GM20000 (cell line): ENCODE measurements at regions not wholly inside any gene's neighbourhood (a gene's known extent, or its start where the extent isn't known, plus 50 kb on each side); places are given as distances from the start of the nearest gene placed in this dataset.

ENCODE experiments used
- DNase-seq: peaks from one replicate; pipeline ENCODE4 v3.0.0; 2012; ENCODE audit warnings: low spot score
- TF ChIP-seq, protein P1 (sequence below): IDR thresholded peaks from 2 replicates; pipeline ENCODE4 v1.5.1; 2012; ENCODE audit warnings: mild to moderate bottlenecking, control low read depth; ENCODE audit errors: extremely low read depth, missing control alignments

DNA sequence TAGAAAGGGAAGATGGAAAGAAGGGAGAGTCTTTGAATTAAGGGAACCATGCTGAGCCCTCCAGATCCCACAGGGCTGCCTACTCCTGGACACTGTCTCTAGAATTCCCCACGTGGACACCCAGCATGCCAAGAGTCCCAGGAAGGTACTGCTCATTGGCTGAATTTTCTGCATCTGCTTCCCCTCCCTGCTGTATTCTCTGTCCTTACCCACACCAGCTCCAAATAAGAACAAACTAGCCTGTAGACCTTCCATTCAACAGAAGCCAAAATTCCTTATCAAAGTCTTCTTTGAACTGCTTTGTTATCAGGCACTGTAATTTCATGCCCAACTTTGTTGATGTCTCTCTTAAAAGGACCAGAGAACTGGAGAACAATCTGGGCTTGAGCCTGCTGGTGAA, 305.9 kb upstream of the ARGLU1 start:
- TF ChIP-seq, protein P1, sequence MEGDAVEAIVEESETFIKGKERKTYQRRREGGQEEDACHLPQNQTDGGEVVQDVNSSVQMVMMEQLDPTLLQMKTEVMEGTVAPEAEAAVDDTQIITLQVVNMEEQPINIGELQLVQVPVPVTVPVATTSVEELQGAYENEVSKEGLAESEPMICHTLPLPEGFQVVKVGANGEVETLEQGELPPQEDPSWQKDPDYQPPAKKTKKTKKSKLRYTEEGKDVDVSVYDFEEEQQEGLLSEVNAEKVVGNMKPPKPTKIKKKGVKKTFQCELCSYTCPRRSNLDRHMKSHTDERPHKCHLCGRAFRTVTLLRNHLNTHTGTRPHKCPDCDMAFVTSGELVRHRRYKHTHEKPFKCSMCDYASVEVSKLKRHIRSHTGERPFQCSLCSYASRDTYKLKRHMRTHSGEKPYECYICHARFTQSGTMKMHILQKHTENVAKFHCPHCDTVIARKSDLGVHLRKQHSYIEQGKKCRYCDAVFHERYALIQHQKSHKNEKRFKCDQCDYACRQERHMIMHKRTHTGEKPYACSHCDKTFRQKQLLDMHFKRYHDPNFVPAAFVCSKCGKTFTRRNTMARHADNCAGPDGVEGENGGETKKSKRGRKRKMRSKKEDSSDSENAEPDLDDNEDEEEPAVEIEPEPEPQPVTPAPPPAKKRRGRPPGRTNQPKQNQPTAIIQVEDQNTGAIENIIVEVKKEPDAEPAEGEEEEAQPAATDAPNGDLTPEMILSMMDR = no peak
- no peak for DNase-seq

DNA sequence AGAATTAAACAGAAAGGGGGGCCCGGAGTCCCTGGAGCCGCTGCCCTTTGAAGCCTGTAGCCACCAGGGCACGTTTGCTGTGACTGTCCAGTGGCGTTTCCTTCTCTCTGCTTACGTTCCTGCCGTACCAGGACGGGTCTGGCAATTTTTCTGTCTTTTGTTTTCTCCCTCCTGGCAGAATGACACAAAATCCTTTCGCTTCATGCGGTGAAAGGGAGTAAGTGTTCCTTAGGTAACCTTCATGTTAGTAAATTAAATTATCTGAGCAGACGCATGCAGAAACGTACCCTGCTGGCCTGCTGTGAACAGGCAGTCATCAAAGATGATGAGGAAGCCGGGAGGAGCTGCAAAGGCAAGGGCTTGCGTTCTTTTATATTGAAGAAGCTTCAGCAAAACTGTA, 299.3 kb upstream of the ARGLU1 start:
- TF ChIP-seq, protein P1 = no peak
- DNase-seq = no peak

DNA sequence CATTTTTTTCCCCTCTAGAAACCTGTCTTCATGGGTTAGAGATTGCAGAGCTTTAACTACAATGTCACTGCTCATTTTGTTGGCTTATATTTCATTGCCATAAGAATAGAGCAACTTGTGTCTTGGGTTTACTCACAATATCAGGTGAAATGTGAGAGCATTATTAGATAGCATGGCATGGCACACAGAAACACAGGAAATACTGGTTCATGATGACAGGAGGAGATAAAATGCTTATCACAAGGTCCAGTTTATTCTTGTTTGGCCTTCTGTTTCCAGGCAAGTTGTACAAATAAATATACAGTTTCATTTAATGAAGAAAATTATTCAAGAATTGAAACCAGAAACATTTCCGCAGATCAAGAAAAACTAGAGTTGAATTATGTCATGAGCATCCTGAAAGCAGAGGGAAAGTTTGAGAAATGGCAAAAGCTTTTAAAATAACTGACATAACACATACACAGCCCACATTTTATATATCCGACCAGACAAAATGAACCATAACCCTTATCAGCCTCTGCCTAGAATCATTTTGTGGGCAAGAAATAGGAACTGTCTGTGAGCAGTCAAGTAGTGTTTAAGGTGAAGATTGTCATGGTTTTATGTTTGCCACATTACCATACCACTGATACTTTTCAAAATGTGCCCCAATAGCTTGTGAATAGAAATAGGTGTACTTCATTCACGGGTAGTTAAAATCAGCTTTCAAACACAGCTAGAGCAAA, 297.9 kb upstream of the ARGLU1 start:
- DNase-seq = no peak
- TF ChIP-seq, protein P1 = no peak

DNA sequence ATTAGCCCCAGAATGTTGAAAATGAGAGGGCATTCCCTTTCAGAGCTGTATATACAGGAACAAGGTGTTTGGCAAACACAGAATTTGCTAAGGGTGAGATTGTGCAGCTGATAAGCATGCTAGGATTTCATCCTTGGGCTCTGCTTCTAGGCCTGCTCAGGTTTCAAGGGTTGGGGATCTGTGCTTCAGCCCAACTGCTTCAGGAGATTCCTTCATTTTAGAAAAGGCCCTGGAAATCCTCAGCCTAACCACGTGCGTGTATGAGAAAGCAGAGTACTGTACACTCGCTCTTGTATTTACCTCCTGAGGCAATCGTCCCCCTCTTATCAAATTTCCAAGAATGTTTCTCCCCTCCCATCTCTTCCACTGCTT, 291.6 kb upstream of the ARGLU1 start:
- TF ChIP-seq, protein P1 = no peak
- DNase-seq = no peak

DNA sequence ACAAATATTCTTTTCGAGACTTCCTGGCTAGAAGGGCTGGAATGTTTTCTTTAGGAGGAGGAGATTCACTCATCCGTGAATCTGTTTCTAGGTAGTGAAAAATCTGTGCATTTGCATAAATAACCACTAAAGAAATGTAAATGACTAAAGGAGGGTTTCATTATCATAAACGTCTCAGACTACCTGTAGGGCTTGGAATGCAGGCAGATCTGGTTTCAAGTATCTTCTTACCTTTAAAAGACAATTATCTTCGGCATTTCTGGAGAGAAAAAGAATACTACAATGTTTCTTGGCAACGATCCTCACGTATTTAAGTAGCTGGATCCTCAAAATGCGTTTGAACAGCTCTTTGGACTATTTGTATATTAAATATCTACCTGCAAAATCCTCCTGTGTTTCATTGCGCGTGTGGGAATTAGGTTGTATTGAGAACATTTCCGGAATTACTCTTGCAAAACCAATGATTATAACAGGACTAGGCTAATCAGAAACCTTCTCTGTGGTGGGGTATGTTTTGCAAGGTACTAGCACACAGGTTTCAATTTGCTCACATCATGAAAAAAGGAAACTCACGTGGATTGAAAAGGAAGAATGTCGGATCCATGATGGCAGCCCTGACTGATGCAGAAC, 291.1 kb upstream of the ARGLU1 start:
- TF ChIP-seq, protein P1 = no peak

DNA sequence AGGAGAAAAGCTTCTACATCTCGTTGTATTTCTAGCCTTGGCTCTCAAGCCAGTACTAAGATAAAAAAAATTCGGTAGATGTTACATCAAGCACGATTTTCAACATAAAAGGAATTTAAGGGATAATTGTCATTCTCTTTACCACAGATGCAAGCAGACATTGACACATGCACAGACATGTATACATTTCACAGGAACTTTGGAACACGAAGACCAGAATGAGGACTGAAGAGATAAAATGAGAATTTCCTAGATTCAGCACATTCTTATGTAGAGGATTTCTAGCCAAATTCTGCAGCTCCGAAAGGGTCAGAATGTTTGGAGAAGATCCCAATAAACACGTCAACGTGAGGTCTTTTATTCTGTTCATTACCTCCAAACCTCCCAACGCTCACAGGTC, 284.5 kb upstream of the ARGLU1 start:
- no peak for DNase-seq
- TF ChIP-seq, protein P1 = no peak

More for the DNA sequence above, 291.1 kb upstream of the ARGLU1 start:
- no peak for DNase-seq

DNA sequence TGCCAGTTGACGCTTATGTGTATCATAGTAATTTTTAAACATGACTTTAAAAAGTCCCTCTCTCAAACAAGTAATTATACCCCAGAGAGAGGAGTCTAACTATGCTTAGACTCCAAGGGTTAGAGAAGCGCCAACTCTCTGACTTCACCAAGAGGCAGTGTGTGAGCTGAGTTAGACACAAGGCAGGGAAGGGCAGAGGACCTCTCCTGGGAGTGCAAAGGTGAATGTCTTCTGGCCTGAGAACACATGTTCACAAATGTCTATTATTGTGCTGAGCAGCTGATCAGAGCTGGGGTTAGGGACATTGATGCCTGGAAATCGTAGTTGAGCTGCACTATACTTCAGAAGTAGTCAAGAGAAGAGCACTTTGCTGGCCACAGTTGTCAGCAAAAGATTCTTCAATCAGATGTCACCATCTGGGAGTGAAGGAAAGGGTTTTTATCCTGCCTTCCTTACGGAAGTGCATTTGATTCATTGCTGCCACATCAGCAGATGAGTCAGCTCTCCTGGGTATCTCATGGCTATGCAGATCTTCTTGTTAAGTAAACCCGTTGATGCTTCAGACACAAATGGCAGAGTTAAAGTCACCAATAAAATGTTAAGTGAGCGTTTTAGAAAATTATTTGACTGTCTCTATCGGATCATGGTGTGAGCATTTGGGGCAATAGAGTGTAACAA, 283.2 kb upstream of the ARGLU1 start:
- TF ChIP-seq, protein P1 = no peak
- DNase-seq = no peak
